Stomach (tissue), 4 donors: ENCODE measurements at regions not wholly inside any gene's neighbourhood (a gene's known extent, or its start where the extent isn't known, plus 50 kb on each side); places are given as distances from the start of the nearest gene placed in this dataset.

ENCODE experiments used
- EP300 ChIP-seq: sonication (generic); formaldehyde crosslinking; IDR thresholded peaks from one replicate; pipeline ENCODE4 v1.6.1; 2017; ENCODE audit warnings: antibody characterized with exemption
- POLR2AphosphoS5 ChIP-seq, 3 donors: sonication (generic); formaldehyde crosslinking; IDR thresholded peaks; one replicate each; pipeline ENCODE4 v1.6.1; 2016; ENCODE audit warnings: antibody characterized with exemption in 3 of 3
- TF ChIP-seq, protein P1 (sequence below), 7 experiments: fragments of 450-650 bp in 4 of 7; fragments of 200-600 bp in 3 of 7; sonication (generic) in 3 of 7; IDR thresholded peaks; one replicate each; pipeline ENCODE4 v1.5.1; 2016 to 2019; ENCODE audit warnings: antibody characterized with exemption in 7 of 7, control low read depth in 2 of 7, mild to moderate bottlenecking in 1 of 7

DNA sequence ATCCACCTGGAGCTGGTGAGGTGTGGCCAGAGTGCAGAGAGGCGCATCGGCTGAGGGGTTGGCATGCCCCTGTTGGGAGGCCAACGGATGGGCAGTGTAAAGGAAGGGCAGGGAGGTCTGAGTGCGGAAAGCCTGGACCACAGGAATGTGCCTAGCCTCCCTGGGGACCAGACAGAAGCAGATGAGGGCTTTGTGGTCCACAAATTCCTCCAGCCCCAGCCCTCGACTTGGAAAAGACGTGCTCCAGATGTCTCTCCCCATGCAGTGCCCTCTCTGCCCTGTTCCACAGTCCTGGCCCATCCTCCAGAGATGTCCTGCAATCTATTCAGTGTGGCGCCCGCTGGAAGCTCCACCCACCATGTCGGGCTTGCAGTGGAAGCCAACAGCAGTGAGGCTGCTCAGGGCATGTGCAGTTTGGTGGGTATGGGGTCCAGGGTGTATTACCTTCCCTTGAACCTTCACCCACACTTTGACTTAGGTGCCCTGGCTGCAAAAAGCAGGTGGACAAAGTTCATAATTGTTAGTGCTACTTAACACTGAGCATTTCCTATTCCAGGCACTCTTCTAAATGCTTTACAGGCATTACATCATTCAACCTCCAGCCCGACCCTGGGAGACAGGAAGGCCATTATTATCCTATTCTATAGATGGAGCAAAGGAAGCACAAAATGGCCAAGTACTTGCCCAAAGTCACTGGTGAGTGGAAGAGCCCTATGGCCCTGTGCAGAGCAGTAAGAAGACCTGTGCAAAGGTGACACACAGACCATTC lies 120.2 kb upstream of the SLC25A48 start:
- TF ChIP-seq POLR2AphosphoS5 (IDR thresholded peaks at IDR 0.05) (no peak), EP300 (no peak)
- TF ChIP-seq, protein P1, sequence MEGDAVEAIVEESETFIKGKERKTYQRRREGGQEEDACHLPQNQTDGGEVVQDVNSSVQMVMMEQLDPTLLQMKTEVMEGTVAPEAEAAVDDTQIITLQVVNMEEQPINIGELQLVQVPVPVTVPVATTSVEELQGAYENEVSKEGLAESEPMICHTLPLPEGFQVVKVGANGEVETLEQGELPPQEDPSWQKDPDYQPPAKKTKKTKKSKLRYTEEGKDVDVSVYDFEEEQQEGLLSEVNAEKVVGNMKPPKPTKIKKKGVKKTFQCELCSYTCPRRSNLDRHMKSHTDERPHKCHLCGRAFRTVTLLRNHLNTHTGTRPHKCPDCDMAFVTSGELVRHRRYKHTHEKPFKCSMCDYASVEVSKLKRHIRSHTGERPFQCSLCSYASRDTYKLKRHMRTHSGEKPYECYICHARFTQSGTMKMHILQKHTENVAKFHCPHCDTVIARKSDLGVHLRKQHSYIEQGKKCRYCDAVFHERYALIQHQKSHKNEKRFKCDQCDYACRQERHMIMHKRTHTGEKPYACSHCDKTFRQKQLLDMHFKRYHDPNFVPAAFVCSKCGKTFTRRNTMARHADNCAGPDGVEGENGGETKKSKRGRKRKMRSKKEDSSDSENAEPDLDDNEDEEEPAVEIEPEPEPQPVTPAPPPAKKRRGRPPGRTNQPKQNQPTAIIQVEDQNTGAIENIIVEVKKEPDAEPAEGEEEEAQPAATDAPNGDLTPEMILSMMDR (IDR thresholded peaks at IDR 0.05): no peak
